HG02642 (cell line): ENCODE measurements at regions not wholly inside any gene's neighbourhood (a gene's known extent, or its start where the extent isn't known, plus 50 kb on each side); places are given as distances from the start of the nearest gene placed in this dataset.

Experiments
- ATAC-seq: cut with Tn5 transposase; IDR thresholded peaks from one replicate; pipeline ENCODE4 v1.9.1; 2021; ENCODE audit warnings: mild to moderate bottlenecking; ENCODE audit not compliant: unreplicated experiment, poor library complexity

- no peak for ATAC-seq
These were observed 68.2 kb downstream of the MFAP3 start for GRCh38 chr5:154107010-154107409.

- no peak for ATAC-seq
These were observed 69.0 kb downstream of the MFAP3 start for GRCh38 chr5:154107756-154108155.

DNA sequence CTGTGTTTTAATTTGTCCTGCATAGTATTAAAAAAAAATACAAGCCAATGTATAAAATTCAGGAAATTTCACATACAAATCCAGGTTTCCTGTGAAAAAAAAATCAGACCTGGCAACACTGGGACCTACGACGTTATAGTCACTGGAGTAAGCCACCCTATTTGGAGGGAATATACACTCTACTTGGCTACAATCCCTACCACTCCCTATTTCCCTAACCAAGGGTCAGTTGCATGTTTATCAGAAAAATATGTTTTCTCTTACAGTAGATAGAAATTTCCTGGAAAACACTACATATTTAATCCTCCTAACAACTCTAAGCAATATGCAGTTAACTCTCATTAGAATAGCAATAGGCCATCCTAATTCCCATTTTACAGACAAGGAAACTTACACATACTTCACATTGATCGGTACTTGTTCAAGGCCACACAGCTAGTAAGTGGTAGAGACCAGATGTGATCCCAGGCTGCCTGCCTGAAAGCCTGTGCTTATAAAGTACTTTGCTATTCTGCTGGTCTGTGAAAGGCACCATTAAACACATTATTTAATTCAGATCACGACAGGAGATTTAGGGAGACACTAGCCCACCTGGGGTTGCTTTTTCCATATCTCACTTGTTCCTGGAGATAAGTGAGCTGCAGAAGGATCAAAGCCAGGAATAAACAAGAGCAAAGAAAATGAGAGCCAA lies 70.8 kb downstream of the MFAP3 start:
- ATAC-seq, result no peak

DNA sequence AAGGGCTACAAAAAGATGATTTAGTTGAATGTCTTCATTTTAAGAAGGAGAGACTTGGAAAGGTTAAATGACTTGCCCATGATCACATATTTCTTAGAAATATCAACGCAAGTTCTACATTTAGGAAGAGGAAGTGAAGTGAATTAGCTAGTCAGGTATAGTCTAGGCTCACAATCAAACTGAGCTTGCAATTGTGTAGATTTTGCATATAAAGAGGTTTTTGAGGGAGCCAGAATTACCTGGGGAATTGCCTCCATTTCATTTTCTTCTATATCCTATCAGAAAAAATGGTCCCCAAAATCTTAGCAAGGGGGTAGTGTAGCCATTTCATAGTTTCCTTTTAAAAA lies 71.3 kb downstream of the MFAP3 start:
- no peak for ATAC-seq

- ATAC-seq, result no peak
These were observed 71.9 kb downstream of the MFAP3 start for GRCh38 chr5:154110716-154111115.

- ATAC-seq, result no peak
These were observed 72.4 kb downstream of the MFAP3 start for GRCh38 chr5:154111214-154111613.

GRCh38 chr5:154112255-154112654 lies 73.5 kb downstream of the MFAP3 start:
- peak; percentile 67 for ATAC-seq

GRCh38 chr5:154115291-154115690 lies 75.2 kb upstream of the GALNT10 start:
- no peak for ATAC-seq

GRCh38 chr5:154117050-154117449 lies 73.5 kb upstream of the GALNT10 start:
- no peak for ATAC-seq

- ATAC-seq, result no peak
These were observed 72.6 kb upstream of the GALNT10 start for GRCh38 chr5:154117930-154118329.

DNA sequence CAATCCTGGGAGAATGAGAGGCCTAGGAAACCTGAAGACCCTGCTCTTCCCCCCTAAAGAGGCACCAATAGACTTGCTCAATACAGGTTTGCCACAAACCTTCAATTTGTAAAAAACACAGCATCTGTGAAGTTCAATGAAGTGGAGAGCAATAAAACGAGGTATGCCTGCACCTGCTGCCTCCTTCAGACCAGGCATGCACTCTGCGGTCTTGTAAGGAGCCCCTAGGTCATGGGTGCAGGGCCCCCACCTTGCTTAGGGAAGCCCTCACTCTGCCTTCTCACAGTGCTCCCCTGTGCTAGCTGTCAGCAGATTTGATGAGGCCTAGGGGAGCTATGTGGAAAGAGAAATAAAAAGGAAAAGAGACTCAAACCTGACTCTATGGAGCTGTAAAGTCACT lies 72.1 kb upstream of the GALNT10 start:
- no peak for ATAC-seq

DNA sequence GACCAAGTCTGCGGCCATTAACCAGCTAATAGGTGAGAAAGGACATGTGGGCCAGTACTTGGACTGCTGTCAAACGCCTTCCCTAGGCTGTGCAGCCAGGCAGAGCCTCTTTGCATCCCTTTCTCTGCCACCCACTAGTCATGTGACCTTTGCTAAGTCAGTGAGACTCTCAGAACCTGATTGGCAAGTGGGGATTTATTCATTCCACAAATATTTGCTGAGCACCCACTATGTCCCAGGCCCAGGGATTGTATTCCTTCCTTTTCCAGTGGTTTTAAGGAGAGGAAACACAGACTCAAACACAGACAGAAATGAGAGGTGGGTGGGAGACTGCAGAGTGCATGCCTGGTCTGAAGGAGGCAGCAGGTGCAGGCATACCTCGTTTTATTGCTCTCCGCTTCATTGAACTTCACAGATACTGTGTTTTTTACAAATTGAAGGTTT lies 71.6 kb upstream of the GALNT10 start:
- no peak for ATAC-seq

- no peak for ATAC-seq
These were observed 61.5 kb upstream of the GALNT10 start for GRCh38 chr5:154129013-154129412.

DNA sequence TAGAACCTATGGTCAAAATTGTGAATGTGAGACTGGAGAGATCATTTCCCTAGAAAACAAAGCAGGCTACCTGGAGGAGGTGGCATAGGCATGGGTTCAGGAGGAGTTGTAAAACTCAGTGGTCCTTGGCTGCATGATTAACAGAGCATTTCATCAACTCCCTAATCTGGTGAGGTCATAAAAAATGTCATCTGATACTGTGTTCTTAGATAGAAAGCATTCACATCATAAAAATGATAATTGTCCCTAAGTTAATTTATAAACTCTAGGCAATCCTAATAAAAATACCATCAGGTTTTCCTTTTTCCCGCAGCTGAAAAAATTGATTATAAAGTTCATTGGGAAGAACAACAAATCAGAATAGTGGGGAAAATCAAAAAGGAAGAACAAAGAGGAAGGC lies 60.6 kb upstream of the GALNT10 start:
- no peak for ATAC-seq

- no peak for ATAC-seq
These were observed 58.7 kb upstream of the GALNT10 start for GRCh38 chr5:154131817-154132216.

- no peak for ATAC-seq
These were observed 57.7 kb upstream of the GALNT10 start for GRCh38 chr5:154132718-154133307.

DNA sequence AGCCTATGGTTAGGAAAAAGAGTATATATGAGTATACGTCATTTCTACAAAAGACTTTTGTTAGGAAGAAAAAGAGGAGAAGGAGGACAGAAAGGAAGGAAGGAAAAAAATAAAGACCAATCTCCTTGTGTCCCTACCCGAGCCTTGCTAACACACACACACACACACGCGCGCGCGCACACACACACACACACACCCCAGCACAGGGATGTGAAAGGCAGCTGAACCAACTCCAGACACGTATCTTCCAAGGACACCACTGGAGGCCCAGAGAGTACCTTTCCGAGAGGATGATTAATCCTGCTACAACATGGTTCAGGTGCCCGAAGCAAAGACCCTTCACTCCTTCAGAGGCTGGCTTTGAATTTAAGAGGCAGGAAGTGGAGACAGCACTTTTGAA lies 56.9 kb upstream of the GALNT10 start:
- ATAC-seq, result no peak

- ATAC-seq, result no peak
These were observed 56.0 kb upstream of the GALNT10 start for GRCh38 chr5:154134499-154134898.

DNA sequence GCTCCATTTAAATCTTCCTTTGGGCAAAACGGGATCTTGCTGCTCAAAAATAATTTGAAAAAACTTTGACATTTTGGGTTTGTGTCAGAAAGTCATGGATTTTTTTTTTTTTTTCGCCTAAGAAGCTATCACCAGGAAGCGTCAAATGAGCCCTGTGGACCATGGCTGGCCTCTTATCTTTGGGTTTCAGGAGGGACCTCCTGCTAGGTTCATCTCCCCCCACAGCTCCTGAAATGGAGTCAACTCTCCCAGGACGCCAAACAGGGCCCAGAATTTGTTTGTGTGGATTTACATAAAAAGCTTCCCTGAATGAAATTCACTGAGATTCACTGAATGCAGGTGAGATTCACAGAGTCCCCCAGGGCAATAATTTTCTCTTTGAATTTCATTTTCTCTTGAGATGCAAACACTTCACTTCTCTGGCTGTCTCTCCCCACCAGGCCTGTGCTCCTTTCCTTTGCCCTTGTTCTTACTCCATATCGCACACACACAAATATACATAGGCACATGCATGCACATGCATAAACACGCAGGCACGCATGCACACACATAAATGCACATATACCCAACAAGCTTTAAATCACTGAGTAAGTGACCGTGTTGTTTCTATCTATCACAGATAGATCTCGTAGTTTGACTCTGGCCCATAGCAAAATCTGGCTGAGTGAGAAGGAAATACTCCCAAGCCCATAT lies 55.3 kb upstream of the GALNT10 start:
- no peak for ATAC-seq

- ATAC-seq, result no peak
These were observed 54.4 kb upstream of the GALNT10 start for GRCh38 chr5:154136141-154136540.

DNA sequence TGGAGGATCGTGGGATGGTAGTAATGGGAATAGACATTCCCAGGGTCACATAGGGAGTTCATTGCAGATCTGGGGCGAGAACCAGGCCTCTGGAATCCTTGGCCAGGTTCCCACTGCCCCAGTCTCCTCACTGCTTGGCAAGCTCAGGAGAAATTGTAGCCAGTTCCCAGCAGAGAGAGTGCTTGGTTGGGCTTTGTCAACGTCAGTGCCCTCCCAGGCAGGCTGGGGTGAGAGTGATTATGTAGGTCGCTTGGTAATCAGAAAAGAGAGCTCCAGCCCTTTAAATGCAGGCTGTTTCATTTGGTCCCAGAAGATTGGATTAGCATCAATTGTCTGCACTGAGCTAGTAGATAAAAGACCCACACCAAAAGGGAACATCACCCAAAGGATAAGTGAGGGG lies 51.8 kb upstream of the GALNT10 start:
- no peak for ATAC-seq

GRCh38 chr5:154140381-154140780 lies 50.2 kb upstream of the GALNT10 start:
- no peak for ATAC-seq
